A549 (cell line): ENCODE measurements at regions not wholly inside any gene's neighbourhood (a gene's known extent, or its start where the extent isn't known, plus 50 kb on each side); places are given as distances from the start of the nearest gene placed in this dataset.

Source experiments
- ATAC-seq, 2 experiments: fragments of 200-7000 bp in 1 of 2; fragments of >200 bp in 1 of 2; cut with Nextera tagmentation in 1 of 2; cut with Tn5 transposase in 1 of 2; 3 replicates each; pipeline versions ENCODE4 v1.8.0 to v1.9.1; 2018 to 2020; ENCODE audit warnings: mild to moderate bottlenecking in 1 of 2, moderate library complexity in 1 of 2
- CTCF ChIA-PET: fragments of 300-600 bp; sonication (Branson Sonifier 250); formaldehyde crosslinking; extraction: SDS; loops from one replicate; lab custom pipeline; 2021; ENCODE audit warnings: antibody characterized with exemption, inconsistent platforms; lab: Yijun Ruan, JAX
- POLR2A ChIA-PET: fragments of 350-600 bp; formaldehyde crosslinking; extraction: SDS; loops from one replicate; lab custom pipeline; 2021; ENCODE audit warnings: antibody characterized with exemption, inconsistent platforms; lab: Yijun Ruan, JAX
- DNase-seq, 2 experiments: peaks; one replicate each; pipeline versions ENCODE4 v3.0.0 to v3.0.0-alpha.2; 2011 to 2016; ENCODE audit warnings: low read depth in 1 of 2, low spot score in 1 of 2
- FAIRE-seq: peaks from 2 replicates; lab custom pipeline; 2011; peaks lifted over from hg19 to GRCh38; lab: Jason Lieb, UNC
- H3K27ac ChIP-seq, 2 experiments: fragments of >200 bp; sonication (Bioruptor Twin); formaldehyde crosslinking; 3 replicates each; pipeline ENCODE4 v1.5.1; 2016 to 2017
- H3K4me1 ChIP-seq: fragments of >200 bp; sonication (Bioruptor Twin); formaldehyde crosslinking; 3 replicates; pipeline ENCODE4 v1.6.1; 2016
- H3K4me2 ChIP-seq: fragments of >200 bp; sonication (Bioruptor Twin); formaldehyde crosslinking; 3 replicates; pipeline ENCODE4 v1.6.1; 2016
- H3K4me3 ChIP-seq: fragments of >200 bp; sonication (Bioruptor Twin); formaldehyde crosslinking; 3 replicates; pipeline ENCODE4 v1.5.1; 2016
- H3K9me3 ChIP-seq: fragments of >200 bp; sonication (Bioruptor Twin); formaldehyde crosslinking; 3 replicates; pipeline ENCODE4 v1.6.1; 2016
- CTCF ChIP-seq: fragments of >200 bp; sonication (Bioruptor Twin); formaldehyde crosslinking; IDR thresholded peaks from 3 replicates; pipeline ENCODE4 v1.5.1; 2016
- RAD21 ChIP-seq, 2 experiments: fragments of >200 bp in 1 of 2; sonication (Bioruptor Twin) in 1 of 2; formaldehyde crosslinking in 1 of 2; IDR thresholded peaks in 1 of 2; conservative IDR thresholded peaks in 1 of 2; 2 replicates in 1 of 2; 3 replicates in 1 of 2; pipeline ENCODE4 v1.6.1; 2012 to 2018; ENCODE audit warnings: inconsistent platforms in 1 of 2
- SMC3 ChIP-seq: fragments of >200 bp; sonication (Bioruptor Twin); formaldehyde crosslinking; IDR thresholded peaks from 3 replicates; pipeline ENCODE4 v1.6.1; 2018; ENCODE audit warnings: inconsistent platforms
- ZSCAN20 ChIP-seq: fragments of 250-450 bp; sonication (Bioruptor Pico); IDR thresholded peaks from 2 replicates; pipeline ENCODE4 v1.8.0; 2022; ENCODE audit warnings: mild to moderate bottlenecking, moderate library complexity
- WGBS: methylation state at CpG from one replicate; pipeline ENCODE4 v1.1.6; 2017; ENCODE audit errors: missing lambda C conversion rate; 5-methylcytosine and 5-hydroxymethylcytosine counted together
- small RNA-seq, 6 experiments: library from RNA; depleted of rRNA; stranded (forward); fragments of <200 nt; gene quantifications; one replicate each; pipeline ENCODE3, GENCODE V24; 2012
- TF ChIP-seq, protein P1 (sequence below): IDR thresholded peaks from 2 replicates; pipeline ENCODE4 v1.6.1; 2012

DNA sequence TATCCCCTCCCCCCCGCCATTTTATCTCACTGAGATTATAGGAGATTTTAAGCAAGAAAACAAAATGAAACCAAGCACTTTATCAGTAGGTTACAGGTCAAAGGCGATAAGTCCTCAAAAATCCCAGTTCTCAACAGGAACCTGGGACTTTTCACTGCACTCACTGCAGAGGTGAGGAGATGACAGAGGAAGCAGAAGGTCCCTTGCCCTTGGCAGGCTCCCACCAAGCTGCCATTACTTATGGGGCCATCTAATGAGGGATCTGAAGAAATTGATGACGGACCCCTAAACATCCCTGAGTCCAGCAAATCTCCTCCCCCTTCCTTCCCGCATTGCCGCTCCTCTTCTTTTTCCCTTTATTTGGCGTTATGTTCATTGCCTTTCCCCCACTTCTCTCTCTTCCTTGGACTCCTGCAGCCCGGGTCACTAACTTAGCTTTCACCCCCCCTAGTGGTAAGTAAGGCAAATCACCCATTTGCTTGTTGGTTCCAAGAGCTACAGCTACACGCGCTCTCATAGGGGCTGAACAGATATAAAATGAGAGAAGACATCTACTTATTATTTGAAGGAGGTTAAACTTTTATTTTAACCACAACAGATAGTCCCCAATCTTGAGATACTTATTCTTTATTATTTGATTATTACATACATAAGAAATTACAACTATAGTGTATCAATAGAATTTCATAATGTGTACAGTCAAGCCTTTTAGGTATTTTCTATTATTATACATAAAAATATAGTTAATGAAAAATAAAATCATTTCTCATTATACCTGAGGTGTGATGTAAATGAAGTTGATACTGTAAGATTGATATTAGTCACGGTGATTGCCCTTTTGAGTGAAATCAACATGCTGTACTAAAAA, 52.0 kb upstream of the ARGLU1 start:
- Histone ChIP-seq H3K4me1 (no peaks in the 10 kb centered on the region), H3K4me2 (peak overlapping the region; percentile 45; the same call in 2 of the 3 replicates), H3K4me3 (no peak overlapping the region), H3K9me3 (no peaks in the 10 kb centered on the region), H3K27ac (no peak overlapping the region)
- TF ChIP-seq CTCF (peak; percentile 41; the same call in 2 of the 3 replicates), RAD21 (conservative IDR thresholded peaks at IDR 0.05 in 1 of 2, IDR thresholded peaks at IDR 0.05 in 1 of 2) (peak; percentile 35 to 58; a peak in 4 of 5 replicates), ZSCAN20 (no peak), SMC3 (peak; percentile 25; the same call in 1 of the 3 replicates)
- TF ChIP-seq, protein P1, sequence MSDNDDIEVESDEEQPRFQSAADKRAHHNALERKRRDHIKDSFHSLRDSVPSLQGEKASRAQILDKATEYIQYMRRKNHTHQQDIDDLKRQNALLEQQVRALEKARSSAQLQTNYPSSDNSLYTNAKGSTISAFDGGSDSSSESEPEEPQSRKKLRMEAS: no peak
- 16% methylated on average over 10 of the region's 10 CpGs for WGBS
- no peak for FAIRE-seq
- POLR2A ChIA-PET: interaction anchor here (1.3 kb wide), 1 partner anchor 52 kb away, joined by 7 read pairs; the partner anchor contains the start of gene ARGLU1
- CTCF ChIA-PET: interaction anchor here (0.6 to 1.9 kb wide), 9 partner anchors 8 to 83 kb away, joined by 3 to 7 read pairs (median 3); no protein-coding TSS in a partner anchor
- ATAC-seq: peak; percentile 66 to 93; a peak in 4 of 6 replicates
- DNase-seq: peak; percentile 15 to 51

Small RNAs in the stretch of these regions (small RNA-seq; reads per million reads assigned to genes)
- gene MIR1267: 0 reads per million in 6 experiments
- gene SNORD31B: 0 to 4.6 (median 2.9) reads per million in 6 experiments
